Hepatocyte (in vitro differentiated cells): ENCODE measurements at regions not wholly inside any gene's neighbourhood (a gene's known extent, or its start where the extent isn't known, plus 50 kb on each side); places are given as distances from the start of the nearest gene placed in this dataset.

Source experiments
- DNase-seq: peaks from one replicate; pipeline ENCODE4 v3.0.0-alpha.2; 2016; ENCODE audit warnings: low spot score
- H2AFZ ChIP-seq: fragments of 200-600 bp; sonication (generic); 2 replicates; pipeline ENCODE4 v1.6.0; 2016; ENCODE audit warnings: antibody characterized with exemption, mild to moderate bottlenecking
- H3K27ac ChIP-seq: fragments of 200-600 bp; sonication (generic); 2 replicates; pipeline ENCODE4 v1.5.1; 2016; ENCODE audit warnings: mild to moderate bottlenecking
- H3K27me3 ChIP-seq: fragments of 200-600 bp; sonication (generic); 2 replicates; pipeline ENCODE4 v1.6.1; 2016
- H3K36me3 ChIP-seq: fragments of 200-600 bp; sonication (generic); replicated peaks from 2 replicates; pipeline ENCODE4 v1.5.1; 2016; ENCODE audit warnings: low read depth; ENCODE audit not compliant: insufficient read depth
- H3K4me1 ChIP-seq: fragments of 200-600 bp; sonication (generic); 2 replicates; pipeline ENCODE4 v1.5.1; 2016; ENCODE audit warnings: mild to moderate bottlenecking, moderate library complexity; ENCODE audit not compliant: insufficient read depth
- H3K4me2 ChIP-seq: fragments of 200-600 bp; sonication (generic); 2 replicates; pipeline ENCODE4 v1.6.0; 2016
- H3K4me3 ChIP-seq: fragments of 200-600 bp; sonication (generic); 2 replicates; pipeline ENCODE4 v1.5.1; 2016; ENCODE audit warnings: mild to moderate bottlenecking
- H3K79me2 ChIP-seq: fragments of 200-600 bp; sonication (generic); 2 replicates; pipeline ENCODE4 v1.6.0; 2017; ENCODE audit warnings: mild to moderate bottlenecking
- H3K9me2 ChIP-seq: fragments of 200-600 bp; sonication (generic); replicated peaks from 2 replicates; pipeline ENCODE4 v1.6.0; 2017; ENCODE audit warnings: mild to moderate bottlenecking; ENCODE audit not compliant: insufficient read depth
- H3K9me3 ChIP-seq: fragments of 200-600 bp; sonication (generic); 2 replicates; pipeline ENCODE4 v1.5.1; 2016; ENCODE audit warnings: low read depth, mild to moderate bottlenecking
- H4K20me1 ChIP-seq: fragments of 200-600 bp; sonication (generic); 2 replicates; pipeline ENCODE4 v1.6.0; 2016; ENCODE audit warnings: mild to moderate bottlenecking; ENCODE audit not compliant: insufficient read depth, poor library complexity, severe bottlenecking
- EZH2 ChIP-seq: fragments of 200-600 bp; sonication (generic); IDR thresholded peaks from 2 replicates; pipeline ENCODE4 v1.6.1; 2016; ENCODE audit warnings: antibody characterized with exemption, mild to moderate bottlenecking, borderline replicate concordance
- EZH2phosphoT487 ChIP-seq: fragments of 200-600 bp; sonication (generic); IDR thresholded peaks from one replicate; pipeline ENCODE4 v1.6.1; 2018; ENCODE audit warnings: antibody characterized with exemption, mild to moderate bottlenecking, low read depth, moderate library complexity; ENCODE audit not compliant: unreplicated experiment, severe bottlenecking
- WGBS: methylation state at CpG from one replicate; pipeline ENCODE4 v1.1.6; 2016; ENCODE audit warnings: low lambda C conversion rate; ENCODE audit errors: missing lambda C conversion rate; 5-methylcytosine and 5-hydroxymethylcytosine counted together
- TF ChIP-seq, protein P1 (sequence below): fragments of 200-600 bp; sonication (generic); IDR thresholded peaks from 2 replicates; pipeline ENCODE4 v1.5.1; 2016; ENCODE audit warnings: antibody characterized with exemption, mild to moderate bottlenecking; ENCODE audit not compliant: poor library complexity

DNA sequence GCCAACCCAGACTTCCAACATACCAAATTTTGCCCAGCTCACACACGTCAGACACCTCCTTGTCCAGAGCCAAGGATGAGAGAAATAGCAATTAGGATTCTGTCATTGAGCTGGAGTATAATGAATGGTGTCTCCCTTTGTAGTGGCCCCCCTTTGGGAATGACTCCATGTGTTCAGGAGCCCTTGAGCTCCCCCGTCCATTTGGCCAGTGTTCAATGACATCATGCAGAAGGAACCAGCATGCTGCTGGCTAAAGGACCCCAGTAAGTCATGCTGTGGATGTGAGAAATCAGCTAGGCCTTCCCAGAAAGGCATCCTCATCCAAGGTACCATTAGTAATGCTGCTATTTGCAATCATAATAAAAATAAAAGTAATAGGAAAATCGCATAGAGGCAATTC, 158.8 kb upstream of the SRRM4 start:
- no peaks in the 10 kb centered on the region for H3K36me3 ChIP-seq
- WGBS: 81% methylated on average over 3 of the region's 3 CpGs
- no peaks in the 10 kb centered on the region for H4K20me1 ChIP-seq
- H3K4me3 ChIP-seq: no peak overlapping the region
- DNase-seq: no peak
- no peak overlapping the region for H3K4me2 ChIP-seq
- TF ChIP-seq EZH2 (no peak), EZH2phosphoT487 (no peak)
- no peaks in the 10 kb centered on the region for H3K4me1 ChIP-seq
- H2AFZ ChIP-seq: no peak overlapping the region
- no peaks in the 10 kb centered on the region for H3K9me2 ChIP-seq
- H3K9me3 ChIP-seq: no peaks in the 10 kb centered on the region
- H3K27ac ChIP-seq: no peak overlapping the region
- H3K27me3 ChIP-seq: no peaks in the 10 kb centered on the region
- no peaks in the 10 kb centered on the region for H3K79me2 ChIP-seq

DNA sequence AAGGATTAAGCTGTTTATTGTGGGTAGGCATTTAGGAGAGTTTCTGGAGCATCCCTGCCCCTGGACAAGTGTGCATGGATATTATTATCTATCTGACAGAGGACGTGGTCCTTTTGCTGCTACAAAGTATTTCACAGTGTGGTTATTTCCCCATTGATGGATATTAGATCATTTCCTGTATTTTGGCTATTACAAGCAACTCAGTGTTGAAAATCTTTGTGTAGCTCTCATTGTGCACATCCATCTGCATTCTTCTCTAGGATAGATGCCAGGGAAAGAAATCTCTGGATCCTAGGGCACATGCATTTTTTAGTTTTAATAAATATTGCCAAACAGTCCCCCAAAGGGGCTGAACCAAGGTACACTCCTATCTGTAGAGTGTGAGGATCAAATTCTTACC, 154.3 kb upstream of the SRRM4 start:
- Histone ChIP-seq H3K36me3 (no peaks in the 10 kb centered on the region), H3K4me1 (no peaks in the 10 kb centered on the region), H3K79me2 (no peaks in the 10 kb centered on the region), H2AFZ (no peak overlapping the region), H3K27me3 (no peaks in the 10 kb centered on the region), H3K4me3 (no peak overlapping the region), H4K20me1 (no peaks in the 10 kb centered on the region), H3K27ac (no peak overlapping the region), H3K4me2 (no peak overlapping the region), H3K9me3 (no peaks in the 10 kb centered on the region), H3K9me2 (no peaks in the 10 kb centered on the region)
- TF ChIP-seq, protein P1, sequence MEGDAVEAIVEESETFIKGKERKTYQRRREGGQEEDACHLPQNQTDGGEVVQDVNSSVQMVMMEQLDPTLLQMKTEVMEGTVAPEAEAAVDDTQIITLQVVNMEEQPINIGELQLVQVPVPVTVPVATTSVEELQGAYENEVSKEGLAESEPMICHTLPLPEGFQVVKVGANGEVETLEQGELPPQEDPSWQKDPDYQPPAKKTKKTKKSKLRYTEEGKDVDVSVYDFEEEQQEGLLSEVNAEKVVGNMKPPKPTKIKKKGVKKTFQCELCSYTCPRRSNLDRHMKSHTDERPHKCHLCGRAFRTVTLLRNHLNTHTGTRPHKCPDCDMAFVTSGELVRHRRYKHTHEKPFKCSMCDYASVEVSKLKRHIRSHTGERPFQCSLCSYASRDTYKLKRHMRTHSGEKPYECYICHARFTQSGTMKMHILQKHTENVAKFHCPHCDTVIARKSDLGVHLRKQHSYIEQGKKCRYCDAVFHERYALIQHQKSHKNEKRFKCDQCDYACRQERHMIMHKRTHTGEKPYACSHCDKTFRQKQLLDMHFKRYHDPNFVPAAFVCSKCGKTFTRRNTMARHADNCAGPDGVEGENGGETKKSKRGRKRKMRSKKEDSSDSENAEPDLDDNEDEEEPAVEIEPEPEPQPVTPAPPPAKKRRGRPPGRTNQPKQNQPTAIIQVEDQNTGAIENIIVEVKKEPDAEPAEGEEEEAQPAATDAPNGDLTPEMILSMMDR: no peak
- TF ChIP-seq EZH2phosphoT487 (no peak), EZH2 (no peak)
- 41% methylated on average over 1 of the region's 1 CpG for WGBS
- no peak for DNase-seq

DNA sequence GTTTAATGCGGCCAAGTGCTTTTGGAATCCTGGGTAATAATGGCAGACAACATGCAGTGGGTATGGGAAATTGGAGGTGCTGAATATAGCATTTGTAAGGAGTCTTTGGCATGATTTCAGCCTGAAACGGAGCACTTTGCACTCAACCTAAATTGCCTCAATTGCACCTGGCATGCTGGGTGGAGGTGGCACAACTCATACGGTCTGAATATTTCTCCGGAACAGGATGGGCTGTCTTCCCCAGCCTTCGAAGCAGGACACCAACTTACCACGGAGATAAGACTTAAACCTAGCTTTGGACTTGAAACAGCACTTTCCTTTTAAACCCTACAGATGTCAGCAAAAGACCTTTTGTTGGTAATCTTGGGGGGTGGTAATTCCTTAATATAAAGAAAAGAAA, 153.7 kb upstream of the SRRM4 start:
- no peaks in the 10 kb centered on the region for H3K27me3 ChIP-seq
- H3K9me2 ChIP-seq: no peaks in the 10 kb centered on the region
- H3K9me3 ChIP-seq: no peaks in the 10 kb centered on the region
- WGBS: 81% methylated on average over 6 of the region's 6 CpGs
- no peak overlapping the region for H3K27ac ChIP-seq
- H3K36me3 ChIP-seq: no peaks in the 10 kb centered on the region
- H3K4me1 ChIP-seq: no peaks in the 10 kb centered on the region
- no peak overlapping the region for H3K4me3 ChIP-seq
- DNase-seq: no peak
- no peak for TF ChIP-seq EZH2phosphoT487
- TF ChIP-seq, protein P1: no peak
- no peak for TF ChIP-seq EZH2
- H4K20me1 ChIP-seq: no peaks in the 10 kb centered on the region
- no peak overlapping the region for H2AFZ ChIP-seq
- no peaks in the 10 kb centered on the region for H3K79me2 ChIP-seq
- H3K4me2 ChIP-seq: no peak overlapping the region

DNA sequence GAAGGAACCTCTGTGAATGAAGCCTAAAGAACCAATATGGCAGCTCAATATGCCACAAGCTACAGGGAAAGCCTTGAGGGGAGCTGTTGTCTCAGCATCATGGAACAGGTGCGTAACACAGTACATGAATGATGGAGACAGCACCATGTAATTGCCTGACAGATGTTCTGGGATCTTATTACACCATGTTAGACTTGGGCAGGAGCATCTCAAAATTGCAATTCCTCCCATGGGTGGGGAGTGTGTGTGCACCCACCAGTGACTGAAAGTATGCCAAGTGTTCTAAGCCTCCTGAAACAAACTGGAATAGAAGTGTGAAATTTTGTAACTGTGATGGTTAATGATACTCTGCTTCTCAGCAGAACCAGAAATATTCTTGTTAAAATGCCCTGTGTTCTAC, 151.0 kb upstream of the SRRM4 start:
- Histone ChIP-seq H3K4me3 (no peak overlapping the region), H3K27me3 (no peaks in the 10 kb centered on the region), H3K79me2 (no peaks in the 10 kb centered on the region), H3K36me3 (no peaks in the 10 kb centered on the region), H2AFZ (no peak overlapping the region), H3K4me2 (no peak overlapping the region), H4K20me1 (no peaks in the 10 kb centered on the region), H3K27ac (no peak overlapping the region), H3K4me1 (no peaks in the 10 kb centered on the region), H3K9me3 (no peaks in the 10 kb centered on the region), H3K9me2 (no peaks in the 10 kb centered on the region)
- WGBS: 75% methylated on average over 1 of the region's 1 CpG
- DNase-seq: no peak
- no peak for TF ChIP-seq EZH2phosphoT487
- no peak for TF ChIP-seq EZH2
- TF ChIP-seq, protein P1: no peak
